RWPE2 (cell line): ENCODE measurements at regions not wholly inside any gene's neighbourhood (a gene's known extent, or its start where the extent isn't known, plus 50 kb on each side); places are given as distances from the start of the nearest gene placed in this dataset.

Experiments
- ATAC-seq: fragments of 200-7000 bp; cut with Tn5 transposase; 3 replicates; pipeline ENCODE4 v1.9.1; 2021; ENCODE audit warnings: low read depth
- DNase-seq: peaks from one replicate; pipeline ENCODE4 v3.0.0-alpha.2; 2020; ENCODE audit warnings: low spot score
- H3K27ac ChIP-seq: fragments of 450-650 bp; 2 replicates; pipeline ENCODE4 v1.5.1; 2017; ENCODE audit warnings: mild to moderate bottlenecking; ENCODE audit not compliant: poor library complexity, severe bottlenecking
- H3K27me3 ChIP-seq: fragments of 250-450 bp; sonication (Bioruptor Pico); 2 replicates; pipeline ENCODE4 v1.5.1; 2021; ENCODE audit warnings: mild to moderate bottlenecking, moderate library complexity; ENCODE audit not compliant: insufficient read depth, poor library complexity, severe bottlenecking
- H3K36me3 ChIP-seq: fragments of 250-450 bp; sonication (Bioruptor Pico); 2 replicates; pipeline ENCODE4 v1.5.1; 2020; ENCODE audit warnings: low read depth, mild to moderate bottlenecking, moderate library complexity
- H3K4me1 ChIP-seq: fragments of 250-450 bp; sonication (Bioruptor Pico); 2 replicates; pipeline ENCODE4 v1.5.1; 2021; ENCODE audit warnings: mild to moderate bottlenecking, moderate library complexity; ENCODE audit not compliant: insufficient read depth, poor library complexity, severe bottlenecking
- H3K4me3 ChIP-seq: fragments of 250-450 bp; sonication (Bioruptor Pico); 2 replicates; pipeline ENCODE4 v1.5.1; 2021; ENCODE audit warnings: mild to moderate bottlenecking, moderate library complexity; ENCODE audit not compliant: severe bottlenecking
- H3K9me3 ChIP-seq: fragments of 250-450 bp; sonication (Bioruptor Pico); 2 replicates; pipeline ENCODE4 v1.5.1; 2021; ENCODE audit warnings: mild to moderate bottlenecking, moderate library complexity; ENCODE audit not compliant: severe bottlenecking
- CTCF ChIP-seq: fragments of 450-650 bp; IDR thresholded peaks from one replicate; pipeline ENCODE4 v1.5.1; 2017; ENCODE audit warnings: mild to moderate bottlenecking, moderate library complexity; ENCODE audit not compliant: poor library complexity, severe bottlenecking

- no peaks in the 10 kb centered on the region for H3K36me3 ChIP-seq
- ATAC-seq = no peak
- H3K9me3 ChIP-seq = no peaks in the 10 kb centered on the region
- H3K4me3 ChIP-seq = no peak overlapping the region
- TF ChIP-seq CTCF = no peak
- H3K4me1 ChIP-seq = no peaks in the 10 kb centered on the region
- H3K27ac ChIP-seq = no peak overlapping the region
- DNase-seq = no peak
- no peaks in the 10 kb centered on the region for H3K27me3 ChIP-seq
These were observed 173.5 kb upstream of the DMAC1 start for GRCh38 chr9:7973123-7973522.

- DNase-seq (no peak), ATAC-seq (no peak)
- H3K4me1 ChIP-seq = no peaks in the 10 kb centered on the region
- TF ChIP-seq CTCF = no peak
- no peaks in the 10 kb centered on the region for H3K36me3 ChIP-seq
- H3K4me3 ChIP-seq = no peak overlapping the region
- no peaks in the 10 kb centered on the region for H3K27me3 ChIP-seq
- H3K27ac ChIP-seq = no peak overlapping the region
- H3K9me3 ChIP-seq = no peaks in the 10 kb centered on the region
These were observed 171.2 kb upstream of the DMAC1 start for GRCh38 chr9:7970681-7971330.

GRCh38 chr9:7968687-7969086 lies 169.1 kb upstream of the DMAC1 start:
- Histone ChIP-seq H3K27ac (no peak overlapping the region), H3K4me1 (no peaks in the 10 kb centered on the region), H3K9me3 (no peaks in the 10 kb centered on the region), H3K36me3 (no peaks in the 10 kb centered on the region), H3K4me3 (no peak overlapping the region), H3K27me3 (no peaks in the 10 kb centered on the region)
- TF ChIP-seq CTCF = no peak
- ATAC-seq (no peak), DNase-seq (no peak)

- TF ChIP-seq CTCF = no peak
- Histone ChIP-seq H3K4me1 (no peaks in the 10 kb centered on the region), H3K36me3 (no peaks in the 10 kb centered on the region), H3K27me3 (no peaks in the 10 kb centered on the region), H3K27ac (no peak overlapping the region), H3K4me3 (no peak overlapping the region), H3K9me3 (no peaks in the 10 kb centered on the region)
- ATAC-seq (no peak; the same call in 2 of the 3 replicates), DNase-seq (no peak)
These were observed 168.3 kb upstream of the DMAC1 start for GRCh38 chr9:7967851-7968250.

- H3K27ac ChIP-seq = no peak overlapping the region
- no peak for DNase-seq
These were observed 167.7 kb upstream of the DMAC1 start for GRCh38 chr9:7967093-7967827.

More at GRCh38 chr9:7967093-7967827, 167.7 kb upstream of the DMAC1 start:
- TF ChIP-seq CTCF = no peak
- H3K9me3 ChIP-seq = no peaks in the 10 kb centered on the region
- no peaks in the 10 kb centered on the region for H3K36me3 ChIP-seq
- H3K27me3 ChIP-seq = no peaks in the 10 kb centered on the region
- no peak overlapping the region for H3K4me3 ChIP-seq
- no peak for ATAC-seq
- H3K4me1 ChIP-seq = no peaks in the 10 kb centered on the region
